Putamen (tissue), 1 donor: ENCODE measurements at regions not wholly inside any gene's neighbourhood (a gene's known extent, or its start where the extent isn't known, plus 50 kb on each side); places are given as distances from the start of the nearest gene placed in this dataset.
A peak's percentile ranks its signal among the peaks of the same experiment; 100 is the strongest.

Experiments
- DNase-seq: peaks from one replicate; pipeline ENCODE4 v3.0.0-alpha.2; 2016; ENCODE audit warnings: low spot score

- DNase-seq: no peak
These were observed 51.3 kb upstream of the EIF2S2 start for GRCh38 chr20:34163307-34163706.

GRCh38 chr20:34164381-34164984 lies 52.4 kb upstream of the EIF2S2 start:
- DNase-seq: no peak

- DNase-seq: no peak
These were observed 53.1 kb upstream of the EIF2S2 start for GRCh38 chr20:34165018-34165619.

GRCh38 chr20:34171640-34172039 lies 59.6 kb upstream of the EIF2S2 start:
- no peak for DNase-seq

DNA sequence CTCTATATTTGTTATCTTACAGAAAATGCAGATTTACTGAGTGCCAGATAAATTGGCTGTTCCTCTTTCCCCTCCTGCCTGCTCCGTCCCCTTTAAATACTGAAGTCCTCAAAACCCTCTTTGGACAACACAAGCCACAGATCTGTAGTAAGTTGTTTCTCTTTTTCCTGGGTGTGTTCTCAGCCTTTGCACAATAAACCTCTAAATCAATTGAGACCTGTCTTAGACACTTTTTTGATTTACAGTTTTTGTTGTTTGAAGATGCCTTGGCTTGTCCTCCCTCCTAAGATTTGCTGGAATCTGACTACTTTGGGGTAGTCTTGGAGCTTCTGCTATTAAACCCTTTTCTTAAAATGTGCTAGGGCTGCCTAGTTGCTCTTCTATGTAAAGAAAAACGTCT lies 60.9 kb upstream of the EIF2S2 start:
- DNase-seq: no peak

DNA sequence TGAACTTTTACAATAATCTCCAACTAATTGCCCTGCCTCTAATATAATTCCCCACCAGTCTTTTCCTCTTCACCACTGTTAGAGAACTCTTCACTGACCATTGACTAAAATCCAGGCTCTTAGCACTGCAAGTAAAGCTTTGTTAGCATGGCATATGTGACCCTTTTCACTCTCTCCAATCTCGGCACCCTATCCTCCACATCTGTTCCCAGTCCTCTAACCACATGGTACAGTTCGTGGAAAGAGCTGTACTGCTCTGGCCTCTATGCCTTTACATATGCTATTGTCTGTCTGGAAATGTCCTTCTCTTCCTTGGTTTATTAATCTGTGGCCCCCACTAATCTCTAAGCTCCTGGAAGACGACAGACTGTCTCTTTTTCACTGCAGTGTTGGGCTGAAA lies 63.0 kb upstream of the EIF2S2 start:
- DNase-seq: no peak

DNA sequence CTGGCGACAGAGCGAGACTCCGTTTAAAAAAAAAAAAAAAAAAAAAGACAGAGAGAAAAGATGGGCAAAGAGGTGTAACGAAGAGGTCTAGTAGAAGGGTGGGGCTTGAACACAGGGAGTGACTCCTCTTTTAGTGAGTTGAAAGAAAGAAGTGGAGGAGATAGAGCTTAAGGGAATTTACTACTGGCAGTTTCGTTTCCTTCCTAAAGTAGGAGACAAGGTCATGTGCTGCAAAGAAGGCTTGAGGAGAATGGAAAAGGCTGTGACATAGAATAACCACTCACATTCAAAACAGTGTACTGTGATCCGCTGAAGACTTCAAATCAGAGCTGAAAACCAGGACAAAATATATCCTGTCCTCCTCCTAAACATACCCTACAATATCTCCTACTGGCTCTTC lies 63.8 kb upstream of the EIF2S2 start:
- no peak for DNase-seq

DNA sequence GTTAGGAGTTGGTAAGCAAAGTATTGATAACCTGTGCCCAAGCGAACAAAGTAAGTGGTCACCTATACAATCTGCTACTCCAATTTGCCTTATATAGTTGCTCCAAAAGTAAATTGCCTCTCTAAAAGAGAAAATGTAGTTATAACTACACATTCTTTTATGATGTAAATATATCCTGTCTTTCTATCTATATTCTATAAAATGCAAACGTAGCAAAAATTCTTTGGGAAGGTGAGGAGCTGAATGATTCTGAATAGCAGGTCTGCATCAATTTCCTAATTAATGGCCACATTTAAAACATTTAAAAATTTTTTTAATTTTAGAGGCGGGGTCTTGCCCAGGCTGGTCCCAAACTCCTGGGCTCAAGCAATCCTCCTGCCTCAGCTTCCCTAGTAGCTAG lies 64.2 kb upstream of the ASIP start:
- DNase-seq: no peak

GRCh38 chr20:34179637-34180360 lies 61.4 kb upstream of the ASIP start:
- DNase-seq: no peak

GRCh38 chr20:34180460-34181120 lies 60.6 kb upstream of the ASIP start:
- no peak for DNase-seq

- no peak for DNase-seq
These were observed 59.7 kb upstream of the ASIP start for GRCh38 chr20:34181484-34181883.

DNA sequence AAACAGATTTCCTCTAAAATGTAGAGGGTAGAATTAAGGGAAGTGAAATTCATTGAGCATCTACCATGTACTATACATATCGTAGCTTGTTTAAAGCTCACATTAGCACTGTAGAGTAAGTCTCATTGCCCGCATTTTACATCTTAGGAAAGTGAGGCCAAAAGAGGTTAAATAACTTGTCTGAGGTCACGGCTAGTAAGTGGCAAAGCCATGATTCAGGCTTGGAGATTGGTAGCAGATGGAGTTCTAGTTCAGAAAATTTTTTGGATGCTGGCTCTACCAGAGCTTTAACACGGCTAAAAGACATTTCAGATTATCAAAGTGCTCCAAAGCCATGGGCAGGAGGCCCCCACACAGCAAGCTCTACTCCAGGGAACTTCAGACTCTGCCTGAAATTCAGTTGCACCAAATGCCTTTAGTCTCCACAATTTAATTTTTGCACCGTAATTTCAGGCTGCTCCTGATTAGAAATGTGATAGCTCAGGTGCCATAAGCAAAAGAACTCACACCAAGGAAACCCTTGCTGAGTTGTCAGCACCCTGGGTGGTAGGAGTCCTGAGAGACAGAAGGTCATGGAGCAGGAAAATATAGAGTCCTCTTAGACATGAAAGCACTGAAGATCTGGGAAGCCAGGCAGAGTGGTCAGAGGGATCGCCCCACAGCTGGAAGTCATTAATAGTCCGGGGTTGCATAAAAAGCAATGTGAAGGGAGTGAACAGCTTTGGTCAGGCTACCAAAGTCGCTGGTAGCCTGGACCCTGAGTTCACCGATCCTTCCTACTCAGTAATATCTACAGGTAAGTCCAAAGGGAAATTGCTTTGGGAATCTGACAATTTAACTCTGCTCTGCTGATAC lies 55.2 kb upstream of the ASIP start:
- DNase-seq: no peak

- no peak for DNase-seq
These were observed 51.6 kb upstream of the ASIP start for GRCh38 chr20:34189572-34190163.

DNA sequence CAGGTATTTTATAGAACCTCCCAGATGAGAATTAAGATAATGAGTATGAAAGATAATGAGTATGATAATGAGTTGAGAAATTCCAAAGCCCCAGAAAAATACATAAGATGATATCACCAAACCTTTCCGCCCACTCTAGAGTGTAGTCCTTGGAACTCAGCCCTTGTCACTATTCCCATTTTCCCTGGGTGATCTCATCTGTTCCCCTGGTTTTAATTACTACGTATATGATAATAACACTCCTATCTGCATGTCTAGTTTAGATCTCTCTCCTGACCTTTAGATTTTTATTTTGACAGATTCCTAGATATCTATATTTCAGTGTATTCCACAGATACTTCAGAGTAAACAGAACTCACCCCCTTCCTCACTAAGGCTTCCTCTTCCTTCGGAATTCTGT lies 51.0 kb upstream of the ASIP start:
- DNase-seq: no peak

- DNase-seq: peak; percentile 70
These were observed 50.5 kb upstream of the ASIP start for GRCh38 chr20:34190679-34191090.
